ENCODE measurements at regions not wholly inside any gene's neighbourhood (a gene's known extent, or its start where the extent isn't known, plus 50 kb on each side); places are given as distances from the start of the nearest gene placed in this dataset.

DNA sequence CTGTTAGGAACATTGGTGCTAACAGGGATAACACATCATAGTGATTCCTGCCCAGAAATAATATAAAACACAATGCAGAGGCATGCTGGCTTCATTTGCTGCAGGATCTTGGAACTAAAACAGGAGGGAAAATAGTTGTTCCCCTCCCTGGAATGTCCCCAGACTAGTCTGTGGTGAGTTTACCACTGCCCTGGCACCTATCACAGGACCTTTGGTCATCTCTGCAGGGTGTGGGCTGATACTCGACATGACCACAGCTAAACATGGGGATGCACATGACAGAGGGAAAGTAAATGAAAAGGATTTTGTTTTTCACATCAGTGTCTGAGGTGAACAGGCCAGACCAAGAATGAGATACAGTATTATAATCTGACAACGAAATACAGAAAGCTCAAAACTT, 160.2 kb upstream of the DKK2 start:
- no peaks in the 10 kb centered on the region for H3K9me3 Mint-ChIP-seq
- Histone ChIP-seq H3K79me2 (ENCODE audit: insufficient read depth, low read length) (no peaks in the 10 kb centered on the region), H3K9me3 (replicated peaks in 1 of 2; ENCODE audit: control insufficient read depth in 1 of 2, insufficient read depth in 1 of 2, low read length in 2 of 2) (no peaks in the 10 kb centered on the region), H3K9ac (ENCODE audit: insufficient read depth, low read length, poor library complexity, severe bottlenecking) (no peak overlapping the region), H4K20me1 (ENCODE audit: insufficient read depth, low read length) (no peaks in the 10 kb centered on the region), H3K27ac (ENCODE audit: low read depth in 1 of 2, low read length in 2 of 2) (no peak overlapping the region), H3K27me3 (ENCODE audit: control insufficient read depth in 2 of 2, insufficient read depth in 2 of 2, low read length in 2 of 2) (no peaks in the 10 kb centered on the region), H3K4me1 (ENCODE audit: control insufficient read depth in 1 of 2, insufficient read depth in 2 of 2, low read length in 2 of 2) (no peaks in the 10 kb centered on the region), H3K36me3 (replicated peaks in 1 of 2; ENCODE audit: control insufficient read depth in 1 of 2, insufficient read depth in 2 of 2, low read length in 2 of 2) (no peaks in the 10 kb centered on the region), H3K4me2 (replicated peaks; ENCODE audit: extremely low read depth, low read length, poor library complexity, severe bottlenecking) (no peak overlapping the region), H2AFZ (ENCODE audit: insufficient read depth, low read depth, low read length, poor library complexity, severe bottlenecking) (no peak overlapping the region), H3K4me3 (replicated peaks in 1 of 3; ENCODE audit: low read depth in 2 of 3, low read length in 3 of 3) (no peak overlapping the region)
- peaks cover 0 to 1% (median 0%) of the 10 kb centered on the region in 3 donors for H3K27me3 Mint-ChIP-seq (ENCODE audit: low read depth in 3 of 3)
- H3K4me1 Mint-ChIP-seq = no peaks in the 10 kb centered on the region
- no peak overlapping the region for H3K27ac Mint-ChIP-seq
- intact Hi-C loops (cut with micrococcal nuclease) = no loop called here
- no peak overlapping the region for H3K4me3 Mint-ChIP-seq
- H3K36me3 Mint-ChIP-seq = no peaks in the 10 kb centered on the region
- no peak for DNase-seq
- 75% methylated on average over 2 of the region's 2 CpGs for WGBS (ENCODE audit: insufficient coverage)
- TF ChIP-seq CTCF (IDR thresholded peaks at IDR 0.05) = no peak

DNA sequence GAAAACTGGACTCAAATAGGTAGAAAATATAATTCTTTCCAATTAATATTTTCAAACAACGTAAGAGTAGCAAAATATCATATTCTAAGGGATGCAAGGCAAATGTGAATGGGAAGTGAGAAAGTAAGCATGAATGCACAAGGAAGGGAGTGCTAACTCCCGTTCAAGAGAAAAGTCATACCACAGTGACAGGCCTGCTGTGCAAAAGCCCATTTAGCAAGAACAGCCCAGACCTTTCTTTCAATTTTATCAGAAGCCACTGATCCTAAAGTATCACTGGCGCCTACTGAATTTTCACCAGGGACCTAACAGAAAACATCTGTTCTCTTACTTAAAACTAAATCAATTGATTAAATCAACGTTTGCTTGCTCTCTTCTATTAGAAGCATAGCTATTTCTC, 157.9 kb upstream of the DKK2 start:
- no peaks in the 10 kb centered on the region for H3K4me1 ChIP-seq (ENCODE audit: control insufficient read depth in 1 of 2, insufficient read depth in 2 of 2, low read length in 2 of 2)
- H3K4me3 Mint-ChIP-seq = no peak overlapping the region
- H3K27ac Mint-ChIP-seq = no peak overlapping the region
- no peaks in the 10 kb centered on the region for H4K20me1 ChIP-seq (ENCODE audit: insufficient read depth, low read length)
- no peak overlapping the region for H2AFZ ChIP-seq (ENCODE audit: insufficient read depth, low read depth, low read length, poor library complexity, severe bottlenecking)
- no peaks in the 10 kb centered on the region for H3K9me3 ChIP-seq (replicated peaks in 1 of 2; ENCODE audit: control insufficient read depth in 1 of 2, insufficient read depth in 1 of 2, low read length in 2 of 2)
- H3K4me3 ChIP-seq (replicated peaks in 1 of 3; ENCODE audit: low read depth in 2 of 3, low read length in 3 of 3) = no peak overlapping the region
- H3K27ac ChIP-seq (ENCODE audit: low read depth in 1 of 2, low read length in 2 of 2) = no peak overlapping the region
- H3K36me3 Mint-ChIP-seq = no peaks in the 10 kb centered on the region
- no peaks in the 10 kb centered on the region for H3K27me3 ChIP-seq (ENCODE audit: control insufficient read depth in 2 of 2, insufficient read depth in 2 of 2, low read length in 2 of 2)
- WGBS (ENCODE audit: insufficient coverage) = 83% methylated on average over 1 of the region's 4 CpGs
- no peak for DNase-seq
- H3K79me2 ChIP-seq (ENCODE audit: insufficient read depth, low read length) = no peaks in the 10 kb centered on the region
- H3K27me3 Mint-ChIP-seq (ENCODE audit: low read depth in 3 of 3) = peaks cover 0 to 1% (median 0%) of the 10 kb centered on the region in 3 donors
- H3K9ac ChIP-seq (ENCODE audit: insufficient read depth, low read length, poor library complexity, severe bottlenecking) = no peak overlapping the region
- no peaks in the 10 kb centered on the region for H3K4me1 Mint-ChIP-seq
- H3K4me2 ChIP-seq (replicated peaks; ENCODE audit: extremely low read depth, low read length, poor library complexity, severe bottlenecking) = no peak overlapping the region
- no peaks in the 10 kb centered on the region for H3K36me3 ChIP-seq (replicated peaks in 1 of 2; ENCODE audit: control insufficient read depth in 1 of 2, insufficient read depth in 2 of 2, low read length in 2 of 2)
- no peaks in the 10 kb centered on the region for H3K9me3 Mint-ChIP-seq
- no peak for TF ChIP-seq CTCF (IDR thresholded peaks at IDR 0.05)
- intact Hi-C loops (cut with micrococcal nuclease) = no loop called here
